Keratinocyte (primary cell): ENCODE measurements at regions not wholly inside any gene's neighbourhood (a gene's known extent, or its start where the extent isn't known, plus 50 kb on each side); places are given as distances from the start of the nearest gene placed in this dataset.

Experiments used
- DNase-seq: peaks from one replicate; pipeline ENCODE4 v3.0.0-alpha.2; 2011; ENCODE audit warnings: low read depth, missing footprints, low spot score
- FAIRE-seq: peaks from 2 replicates; lab custom pipeline; 2011; peaks lifted over from hg19 to GRCh38; lab: Jason Lieb, UNC
- H2AFZ ChIP-seq: 2 replicates; pipeline ENCODE4 v1.6.0; 2012; ENCODE audit warnings: low read length, control low read depth, inconsistent platforms; ENCODE audit not compliant: control insufficient read depth
- H3K27ac ChIP-seq: 2 replicates; pipeline ENCODE4 v1.5.1; 2011; ENCODE audit warnings: low read length; ENCODE audit not compliant: control insufficient read depth, insufficient read depth
- H3K27me3 ChIP-seq: 3 replicates; pipeline ENCODE4 v1.6.0; 2011; ENCODE audit warnings: low read length; ENCODE audit not compliant: control insufficient read depth, insufficient read depth; ENCODE audit errors: extremely low read depth
- H3K36me3 ChIP-seq, 2 experiments: 2 replicates in 1 of 2; 3 replicates in 1 of 2; pipeline ENCODE4 v1.5.1; 2011; ENCODE audit warnings: low read length in 2 of 2, mild to moderate bottlenecking in 1 of 2; ENCODE audit not compliant: control insufficient read depth in 2 of 2, insufficient read depth in 2 of 2; ENCODE audit errors: extremely low read depth in 1 of 2
- H3K4me1 ChIP-seq: 3 replicates; pipeline ENCODE4 v1.5.1; 2011; ENCODE audit warnings: low read length; ENCODE audit not compliant: control insufficient read depth, insufficient read depth; ENCODE audit errors: extremely low read depth
- H3K4me2 ChIP-seq: 3 replicates; pipeline ENCODE4 v1.6.0; 2011; ENCODE audit warnings: low read depth, low read length; ENCODE audit not compliant: control insufficient read depth, insufficient read depth; ENCODE audit errors: extremely low read depth
- H3K4me3 ChIP-seq, 3 experiments: fragments of 200-600 bp in 1 of 3; sonication (generic) in 1 of 3; 2 replicates in 2 of 3; 3 replicates in 1 of 3; pipeline ENCODE4 v1.5.1; 2011 to 2016; ENCODE audit warnings: low read length in 3 of 3, mild to moderate bottlenecking in 3 of 3, control low read depth in 2 of 3, inconsistent platforms in 1 of 3, low read depth in 1 of 3, mixed read lengths in 1 of 3, mixed run types in 1 of 3, moderate library complexity in 1 of 3; ENCODE audit not compliant: control insufficient read depth in 2 of 3, insufficient read depth in 2 of 3; ENCODE audit errors: extremely low read depth in 1 of 3
- H3K79me2 ChIP-seq: 2 replicates; pipeline ENCODE4 v1.6.0; 2012; ENCODE audit warnings: low read length; ENCODE audit not compliant: control insufficient read depth, insufficient read depth
- H3K9ac ChIP-seq: 3 replicates; pipeline ENCODE4 v1.6.0; 2011; ENCODE audit warnings: low read length; ENCODE audit not compliant: control insufficient read depth, insufficient read depth; ENCODE audit errors: extremely low read depth
- H3K9me1 ChIP-seq: 3 replicates; pipeline ENCODE4 v1.6.0; 2011; ENCODE audit warnings: low read length; ENCODE audit not compliant: control insufficient read depth, insufficient read depth; ENCODE audit errors: extremely low read depth
- H3K9me3 ChIP-seq: 2 replicates; pipeline ENCODE4 v1.5.1; 2012; ENCODE audit warnings: low read depth, low read length; ENCODE audit not compliant: control insufficient read depth
- H4K20me1 ChIP-seq: 3 replicates; pipeline ENCODE4 v1.6.0; 2011; ENCODE audit warnings: low read length; ENCODE audit not compliant: control insufficient read depth, insufficient read depth; ENCODE audit errors: extremely low read depth
- CTCF ChIP-seq, 3 experiments: IDR thresholded peaks in 1 of 3; conservative IDR thresholded peaks in 1 of 3; optimal IDR thresholded peaks in 1 of 3; 2 replicates in 2 of 3; 3 replicates in 1 of 3; pipeline versions ENCODE3 to v1.5.1; 2011; ENCODE audit warnings: low read length in 3 of 3, mild to moderate bottlenecking in 3 of 3, moderate library complexity in 2 of 3, control low read depth in 1 of 3, inconsistent platforms in 1 of 3; ENCODE audit not compliant: insufficient read depth in 2 of 3; ENCODE audit errors: extremely low read depth in 1 of 3
- EZH2 ChIP-seq: IDR thresholded peaks from one replicate; pipeline ENCODE4 v1.6.1; 2012; ENCODE audit warnings: inconsistent platforms, mild to moderate bottlenecking, low read length, moderate library complexity
- dilution Hi-C: fragments of 300-500 bp; cut with MboI; formaldehyde crosslinking; loops from one replicate; pipeline ENCODE4 v1.7.0; 2020; ENCODE audit warnings: low sequenced_read_pairs; ENCODE audit not compliant: extremely low pct_ligation_motif_present

- Histone ChIP-seq H3K79me2 (no peaks in the 10 kb centered on the region), H3K36me3 (no peaks in the 10 kb centered on the region), H3K9me1 (no peaks in the 10 kb centered on the region), H3K27ac (no peak overlapping the region), H2AFZ (no peak overlapping the region), H3K4me2 (no peak overlapping the region), H3K4me3 (no peak overlapping the region), H3K9me3 (no peaks in the 10 kb centered on the region), H3K27me3 (no peaks in the 10 kb centered on the region), H4K20me1 (no peaks in the 10 kb centered on the region), H3K9ac (no peak overlapping the region), H3K4me1 (no peaks in the 10 kb centered on the region)
- FAIRE-seq (no peak), DNase-seq (no peak)
- TF ChIP-seq EZH2 (no peak), CTCF (optimal IDR thresholded peaks at IDR 0.05 in 1 of 3, IDR thresholded peaks at IDR 0.05 in 1 of 3, conservative IDR thresholded peaks at IDR 0.05 in 1 of 3; ENCODE audit: extremely low read depth in 1 of 3, insufficient read depth in 2 of 3, low read length in 3 of 3) (no peak)
- dilution Hi-C loops: no loop called here
Observed at GRCh38 chr4:153093396-153093795, 110.8 kb upstream of the TRIM2 start.

DNA sequence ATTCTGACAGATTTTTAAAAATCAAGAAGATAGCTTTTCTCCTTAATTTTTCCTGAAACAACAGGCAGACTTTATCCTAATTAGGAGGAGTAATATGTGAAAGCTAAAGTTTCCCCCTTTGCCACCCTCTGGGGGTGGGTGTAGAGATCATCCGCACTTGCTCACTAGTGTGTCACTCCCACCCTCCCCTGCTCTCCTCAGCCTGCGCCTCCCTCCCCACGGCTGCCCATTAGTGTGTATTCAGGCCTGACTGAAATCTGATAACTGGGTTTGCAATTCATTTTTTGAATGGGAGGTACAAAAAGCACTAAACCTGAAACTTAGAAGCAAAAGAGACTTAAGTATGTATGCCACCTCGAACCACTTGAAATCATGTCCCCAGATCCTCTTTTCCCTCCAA, 110.4 kb upstream of the TRIM2 start:
- Histone ChIP-seq H3K27ac (no peak overlapping the region), H3K27me3 (no peaks in the 10 kb centered on the region), H2AFZ (no peak overlapping the region), H3K9me1 (no peaks in the 10 kb centered on the region), H3K36me3 (no peaks in the 10 kb centered on the region), H4K20me1 (no peaks in the 10 kb centered on the region), H3K4me3 (no peak overlapping the region), H3K4me1 (no peaks in the 10 kb centered on the region), H3K79me2 (no peaks in the 10 kb centered on the region), H3K9me3 (no peaks in the 10 kb centered on the region), H3K4me2 (no peak overlapping the region), H3K9ac (no peak overlapping the region)
- dilution Hi-C loops: no loop called here
- no peak for DNase-seq
- TF ChIP-seq CTCF (optimal IDR thresholded peaks at IDR 0.05 in 1 of 3, IDR thresholded peaks at IDR 0.05 in 1 of 3, conservative IDR thresholded peaks at IDR 0.05 in 1 of 3; ENCODE audit: extremely low read depth in 1 of 3, insufficient read depth in 2 of 3, low read length in 3 of 3) (no peak), EZH2 (no peak)
- FAIRE-seq: no peak
